ENCODE measurements at regions not wholly inside any gene's neighbourhood (a gene's known extent, or its start where the extent isn't known, plus 50 kb on each side); places are given as distances from the start of the nearest gene placed in this dataset.

GRCh38 chr3:72586694-72587093, 261.6 kb downstream of the SHQ1 start:
- no peak for DNase-seq

DNA sequence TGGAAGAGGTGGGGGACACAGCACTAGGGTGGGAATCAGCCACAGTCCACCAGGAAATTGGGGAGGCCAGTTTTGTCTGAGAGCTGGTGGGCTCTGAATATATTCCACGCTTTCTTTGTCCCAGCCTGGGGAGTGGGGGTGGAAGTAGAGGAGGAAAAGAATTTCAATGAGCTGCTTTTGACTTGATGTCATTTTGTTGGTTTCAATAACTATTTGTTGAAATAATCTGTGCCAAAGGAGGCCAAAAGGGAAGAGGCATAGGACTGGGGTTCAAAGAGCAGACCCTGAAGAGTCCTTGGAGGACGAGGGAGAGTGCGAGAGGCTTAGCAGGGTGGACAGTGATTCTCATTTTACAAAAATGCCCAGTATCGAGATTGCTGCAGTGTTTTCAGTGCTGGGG, 262.3 kb downstream of the SHQ1 start:
- DNase-seq, result no peak

DNA sequence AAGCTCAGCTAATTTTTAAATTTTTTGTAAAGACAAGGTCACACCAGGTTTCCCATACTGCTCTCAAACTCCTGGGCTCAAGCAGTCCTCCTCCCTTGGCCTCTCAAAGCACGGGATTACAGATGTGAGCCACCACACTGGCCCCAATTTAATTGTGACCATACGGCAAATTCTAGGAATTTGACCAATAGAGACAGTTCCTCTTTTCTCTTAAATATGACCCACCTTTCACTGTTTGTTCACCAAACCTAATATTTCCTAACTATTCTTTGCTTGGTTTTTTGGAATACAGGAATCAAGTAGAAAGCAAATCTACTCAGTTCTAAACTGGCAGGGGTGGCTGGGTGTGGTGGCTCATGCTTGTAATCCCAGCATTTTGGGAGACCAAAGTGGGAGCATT, 264.0 kb downstream of the SHQ1 start:
- no peak for DNase-seq

- DNase-seq, result no peak
Measured at GRCh38 chr3:72582963-72583362, 265.3 kb downstream of the SHQ1 start.

DNA sequence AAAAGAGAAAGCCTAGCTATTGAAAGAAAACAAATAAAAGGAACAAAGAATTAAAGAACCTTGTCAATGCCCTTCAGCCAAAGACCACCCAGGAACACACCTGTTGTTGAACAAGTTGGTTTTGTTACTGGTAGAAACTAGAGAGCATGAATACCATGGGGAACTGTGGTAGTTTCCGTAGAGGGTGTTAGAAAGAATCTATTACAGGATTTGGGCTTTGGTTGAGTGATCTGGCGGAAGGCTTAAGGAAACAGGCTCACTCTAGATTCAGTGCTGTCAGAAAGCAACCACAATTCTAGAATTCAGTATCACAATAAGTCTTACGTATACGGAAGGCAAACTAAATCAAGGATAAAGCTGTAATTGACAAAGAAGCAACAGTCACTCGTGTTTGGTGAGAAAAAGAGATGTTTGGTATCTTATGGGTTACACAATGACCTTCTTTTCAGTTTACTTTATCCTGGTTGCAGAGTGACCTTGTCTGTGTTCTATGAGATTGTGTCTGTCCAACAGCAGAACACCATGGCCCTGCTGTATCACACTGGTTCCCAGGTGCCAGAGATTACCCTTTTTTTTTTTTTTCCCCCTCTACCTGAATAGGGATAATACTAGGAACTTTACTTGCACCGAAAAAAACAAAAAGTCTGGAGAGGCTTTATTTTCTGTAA, 265.9 kb downstream of the SHQ1 start:
- no peak for DNase-seq

DNA sequence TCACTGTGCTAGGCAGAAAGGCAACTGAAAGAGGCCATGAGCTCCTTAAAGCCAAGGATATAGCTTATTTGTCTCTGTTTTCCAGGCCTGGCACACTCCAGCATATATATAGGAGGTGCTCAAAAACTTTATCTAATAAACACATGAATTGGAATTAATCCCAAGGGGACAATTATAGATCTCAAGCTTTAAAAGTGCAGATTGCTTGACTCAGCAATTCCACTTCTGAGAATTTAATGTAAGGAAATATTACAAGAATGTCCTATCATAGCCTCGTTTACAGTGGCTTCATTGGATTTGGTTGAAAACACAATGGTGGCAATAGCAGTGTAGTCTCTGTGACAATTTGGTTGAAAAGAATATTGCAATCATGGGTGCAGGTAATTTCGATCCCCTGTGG, 267.3 kb downstream of the SHQ1 start:
- DNase-seq, result no peak

DNA sequence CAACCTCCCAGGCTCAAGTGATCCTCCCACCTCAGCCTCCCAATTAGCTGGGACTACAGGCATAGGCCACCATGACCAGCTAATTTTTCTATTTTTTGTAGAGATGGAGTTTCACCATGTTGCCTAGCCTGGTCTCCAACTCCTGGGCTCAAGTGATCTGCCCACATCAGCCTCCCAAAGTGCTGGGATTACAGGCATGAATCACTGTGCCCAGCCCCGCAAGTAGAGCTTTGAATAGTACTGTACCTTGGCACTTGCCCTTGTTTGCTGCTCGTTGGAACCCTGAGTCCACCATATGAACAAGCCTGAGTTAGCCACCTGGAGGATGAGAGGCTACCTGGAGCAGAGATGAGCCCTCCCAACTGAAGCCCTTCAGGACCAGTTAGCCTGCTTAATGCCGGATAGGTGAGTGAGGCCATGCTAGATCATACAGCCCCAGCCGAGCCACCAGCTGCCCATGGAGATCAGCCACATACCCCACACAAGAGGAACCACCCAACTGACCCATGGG, 267.9 kb downstream of the SHQ1 start:
- DNase-seq, result no peak

- DNase-seq, result no peak
Measured at GRCh38 chr3:72579581-72580245, 268.5 kb downstream of the SHQ1 start.

GRCh38 chr3:72579191-72579580, 269.1 kb downstream of the SHQ1 start:
- DNase-seq, result no peak

- DNase-seq, result no peak
Measured at GRCh38 chr3:72577190-72577589, 271.1 kb downstream of the SHQ1 start.

GRCh38 chr3:72576563-72576962, 271.7 kb downstream of the SHQ1 start:
- no peak for DNase-seq

- DNase-seq, result no peak
Measured at GRCh38 chr3:72574144-72574543, 274.1 kb downstream of the SHQ1 start.

DNA sequence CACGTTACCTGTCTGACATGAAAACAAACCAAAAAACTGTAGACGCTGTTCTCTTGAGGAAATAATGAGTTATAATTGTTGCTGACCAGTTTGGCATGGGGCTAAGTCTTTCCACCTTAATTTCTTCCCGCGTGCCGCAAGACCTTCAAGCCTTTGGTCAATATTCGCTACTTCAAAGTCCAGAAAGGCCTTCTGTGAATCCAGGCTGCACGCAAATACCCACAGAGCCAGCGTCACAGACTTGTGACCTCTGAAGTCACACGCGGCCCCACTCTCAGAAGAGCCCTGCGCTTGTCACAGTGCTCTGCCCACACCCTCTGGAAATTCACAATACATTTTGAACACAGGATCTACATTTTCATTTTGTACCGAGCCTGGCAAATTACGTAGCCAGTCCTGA, 275.2 kb downstream of the SHQ1 start:
- no peak for DNase-seq

DNA sequence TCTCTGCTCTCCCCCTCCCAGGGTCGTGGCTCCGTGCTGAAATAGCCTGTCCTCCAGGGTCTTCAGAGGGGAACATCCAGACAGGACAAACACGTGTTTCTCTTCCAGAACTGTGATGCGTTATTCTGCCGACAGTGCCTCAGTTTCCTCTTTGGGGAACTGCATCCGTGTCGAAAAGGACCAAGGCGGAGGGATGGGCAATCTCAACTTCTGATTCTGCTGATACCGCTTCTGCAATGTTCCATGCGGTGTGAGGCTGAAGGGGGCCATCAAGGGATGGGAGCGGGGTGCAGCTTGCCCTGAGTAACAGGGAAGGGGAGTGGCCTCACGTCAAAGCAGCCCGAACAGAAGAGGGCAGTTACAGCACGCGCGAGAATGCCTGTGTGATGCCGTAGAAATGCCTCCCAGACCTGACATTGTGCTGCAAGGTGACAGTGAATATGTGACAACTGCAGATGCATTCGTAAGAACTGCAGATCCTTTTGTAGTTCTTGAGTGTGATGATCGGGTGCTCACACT, 275.7 kb downstream of the SHQ1 start:
- DNase-seq, result no peak

GRCh38 chr3:72571638-72572114, 276.6 kb downstream of the SHQ1 start:
- DNase-seq, result no peak

DNA sequence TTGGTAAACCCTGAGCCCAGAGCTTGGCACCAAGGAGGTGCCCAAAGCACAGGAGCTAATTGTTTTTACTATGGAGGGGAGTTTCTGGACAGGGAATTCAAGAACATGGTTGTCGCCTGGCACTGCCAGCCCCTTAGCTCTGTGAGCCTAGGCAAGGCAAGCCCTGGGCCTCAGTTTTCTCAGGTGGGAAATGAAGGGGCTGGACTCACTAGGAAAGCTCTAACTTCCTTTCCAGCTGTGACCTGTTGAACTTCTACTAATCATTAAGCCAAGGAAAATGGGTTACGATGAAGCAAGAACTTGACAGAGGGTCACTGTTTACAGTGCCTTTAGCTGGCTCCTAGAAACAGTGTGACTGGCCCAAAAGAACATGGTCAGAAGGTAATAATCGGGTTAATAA, 277.2 kb downstream of the SHQ1 start:
- DNase-seq, result no peak

- no peak for DNase-seq
Measured at GRCh38 chr3:72569754-72570440, 278.3 kb downstream of the SHQ1 start.

DNA sequence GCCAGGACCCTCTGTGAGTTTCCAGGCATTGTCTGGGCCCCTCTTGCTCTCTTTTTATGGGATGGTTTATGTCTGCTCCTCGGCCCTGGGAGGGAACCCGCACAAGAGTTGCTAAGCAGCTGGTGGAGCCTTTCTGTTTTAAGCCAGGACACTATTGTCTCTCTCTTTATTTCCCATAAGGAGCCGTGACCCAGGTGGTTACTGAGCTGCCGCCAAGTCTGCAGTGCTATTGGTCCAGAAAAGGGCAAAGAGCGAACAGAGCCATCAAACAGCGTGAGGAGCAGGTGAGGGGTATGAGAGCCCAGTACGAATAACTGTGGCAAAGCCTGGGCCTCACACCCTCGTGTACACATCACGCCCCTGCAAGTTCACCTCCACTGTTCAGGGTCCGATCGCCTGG, 280.2 kb downstream of the SHQ1 start:
- DNase-seq, result no peak

- DNase-seq, result no peak
Measured at GRCh38 chr3:72567474-72567873, 280.8 kb downstream of the SHQ1 start.

DNA sequence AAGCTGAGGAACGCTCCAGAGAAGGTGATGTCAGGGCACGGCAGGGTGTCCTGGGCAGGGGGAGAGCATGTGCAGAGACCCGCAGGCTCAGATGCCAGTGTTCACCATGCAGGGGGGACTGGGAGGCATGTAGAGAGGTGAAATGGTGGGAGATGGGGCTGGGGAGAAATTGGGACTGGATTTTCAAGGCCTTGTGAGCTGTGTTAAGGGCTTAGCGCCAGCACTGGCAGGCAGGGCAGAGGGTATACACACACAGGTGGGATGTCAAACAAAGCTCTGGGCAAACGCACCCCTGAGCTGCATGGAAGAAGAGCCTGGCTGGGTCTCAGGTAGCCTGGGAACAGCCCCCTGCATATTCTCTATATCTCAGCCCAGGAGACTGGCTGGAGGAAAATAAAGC, 282.7 kb downstream of the SHQ1 start:
- DNase-seq, result no peak

DNA sequence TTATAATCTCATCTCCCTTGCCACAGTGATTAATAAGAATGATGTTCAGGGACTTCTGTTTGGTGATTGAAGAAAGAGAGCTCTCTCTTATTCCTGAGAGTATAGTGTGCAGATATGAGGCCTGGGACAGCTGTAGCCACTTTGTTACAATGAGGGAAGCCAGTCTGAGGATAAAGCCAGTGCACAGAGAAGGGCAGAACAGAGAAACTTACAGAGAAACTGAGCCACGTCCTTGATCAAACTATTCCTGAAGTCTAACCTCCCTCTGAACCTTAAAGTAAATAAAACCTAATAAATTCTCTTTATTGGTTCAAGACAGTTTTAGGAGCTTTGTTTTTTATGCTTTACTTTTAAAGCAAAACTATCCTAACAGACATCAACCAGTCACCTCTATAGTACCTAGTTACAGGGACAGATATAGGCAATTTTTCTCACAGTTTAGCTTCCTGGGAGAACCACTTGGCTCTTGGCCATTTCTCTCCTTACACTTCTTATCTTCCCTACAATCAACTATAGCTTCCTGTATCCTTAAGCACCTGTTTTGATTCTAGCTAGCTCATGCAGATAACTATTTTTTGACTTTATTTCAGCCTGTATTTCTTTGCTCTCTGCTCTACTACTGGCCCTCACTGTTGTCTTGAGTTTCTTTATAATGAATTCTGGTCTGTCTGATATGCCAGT, 284.4 kb downstream of the SHQ1 start:
- DNase-seq, result no peak

DNA sequence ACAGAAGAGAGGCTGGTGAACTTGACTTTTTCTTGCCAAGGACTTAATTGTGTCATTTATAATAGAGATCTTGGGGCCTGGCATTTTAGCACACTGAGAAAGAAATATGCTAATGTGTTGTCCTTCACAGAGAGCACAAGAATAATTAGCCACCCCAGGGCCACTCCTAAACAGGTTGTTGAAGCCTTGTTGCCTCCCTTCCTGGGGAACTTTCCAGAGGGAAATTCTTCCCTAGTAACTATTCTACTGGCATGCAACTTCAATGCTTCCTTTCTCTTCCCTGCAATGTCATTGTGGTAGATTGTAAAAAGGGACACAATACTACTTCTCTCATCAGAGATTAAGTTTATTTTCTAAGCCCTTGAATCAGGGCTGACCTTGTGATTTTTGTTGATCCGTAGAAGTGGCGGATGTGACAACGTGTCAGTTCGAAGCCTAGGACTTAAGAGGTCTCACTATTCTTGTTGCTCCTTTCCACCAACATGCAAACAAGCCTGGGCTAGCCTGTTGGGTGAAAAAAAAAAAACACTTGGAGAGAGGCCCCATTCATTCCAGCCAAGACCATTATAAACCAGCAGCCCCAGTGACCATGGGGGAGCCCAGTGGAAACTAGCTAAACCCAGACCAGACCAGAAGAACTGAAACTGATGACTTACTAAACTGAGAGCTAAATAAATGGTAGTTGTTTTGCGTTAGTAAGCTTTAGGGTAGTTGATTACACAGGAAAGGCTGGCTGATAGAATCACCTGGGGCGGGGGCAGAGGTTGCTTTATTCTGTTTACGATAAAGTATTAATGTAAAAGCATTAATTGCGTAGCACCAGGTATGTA, 287.2 kb downstream of the SHQ1 start:
- DNase-seq, result peak in 1 of 2 donors; percentile 41
